Activated CD4-positive, alpha-beta T cell treated with anti-CD3 and anti-CD28 coated beads, Interleukin-2, Interleukin-6, amounts not matched to agents 100 ng/mL and 50 ng/mL, durations not matched to agents 16 hours and 8 hours (primary cell): ENCODE measurements at regions not wholly inside any gene's neighbourhood (a gene's known extent, or its start where the extent isn't known, plus 50 kb on each side); places are given as distances from the start of the nearest gene placed in this dataset.

Source experiments
- DNase-seq: peaks from one replicate; pipeline ENCODE4 v3.0.0-alpha.2; 2020

- DNase-seq = no peak
These were observed 690.1 kb downstream of the STPG2 start for GRCh38 chr4:97453186-97453585.

DNA sequence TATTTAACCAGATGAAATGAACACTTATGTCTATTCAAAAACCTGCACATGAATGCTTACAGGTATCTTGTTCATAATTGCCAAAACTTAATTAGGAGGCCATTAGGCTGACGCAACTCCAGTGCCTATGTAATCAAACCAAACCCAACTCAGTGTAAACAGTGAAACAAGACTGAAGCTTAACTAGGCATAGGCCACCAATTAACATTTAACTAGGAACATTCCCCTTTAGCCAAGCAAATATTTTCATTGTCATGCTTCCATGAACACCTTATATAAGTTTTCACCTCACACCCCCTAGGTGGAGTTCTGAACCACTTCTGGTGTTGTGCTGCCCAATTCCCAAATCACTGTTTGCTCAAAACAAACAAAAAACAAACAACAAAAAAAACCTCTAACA is 686.0 kb downstream of the STPG2 start:
- no peak for DNase-seq

- no peak for DNase-seq
These were observed 675.0 kb downstream of the STPG2 start for GRCh38 chr4:97468272-97468671.

- DNase-seq = no peak
These were observed 667.7 kb downstream of the STPG2 start for GRCh38 chr4:97475621-97476020.

- DNase-seq = no peak
These were observed 665.3 kb downstream of the STPG2 start for GRCh38 chr4:97477974-97478373.

GRCh38 chr4:97479388-97479787 is 663.9 kb downstream of the STPG2 start:
- DNase-seq = no peak

GRCh38 chr4:97491856-97492255 is 651.4 kb downstream of the STPG2 start:
- no peak for DNase-seq

GRCh38 chr4:97493815-97494518 is 649.3 kb downstream of the STPG2 start:
- DNase-seq = no peak

- DNase-seq = no peak
These were observed 646.9 kb downstream of the STPG2 start for GRCh38 chr4:97496298-97496873.

DNA sequence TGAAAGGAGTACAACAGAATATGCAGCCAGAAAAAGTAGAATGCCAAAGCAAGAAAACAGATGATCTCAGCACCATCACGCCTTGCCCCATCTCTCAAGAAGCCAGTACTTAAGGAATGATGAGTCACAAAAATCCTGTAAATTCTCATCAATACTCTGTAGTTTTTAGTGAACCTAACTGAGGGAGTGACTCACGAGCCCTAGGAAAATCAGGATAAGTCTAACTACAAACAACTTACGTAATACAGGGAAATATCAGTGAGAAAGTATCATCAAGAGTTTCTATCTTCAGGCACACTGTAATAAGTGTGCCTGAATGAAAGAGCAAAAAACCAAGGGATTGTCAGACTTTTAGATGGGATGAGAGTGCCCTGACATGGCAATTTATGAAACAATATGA is 644.4 kb downstream of the STPG2 start:
- DNase-seq = no peak

DNA sequence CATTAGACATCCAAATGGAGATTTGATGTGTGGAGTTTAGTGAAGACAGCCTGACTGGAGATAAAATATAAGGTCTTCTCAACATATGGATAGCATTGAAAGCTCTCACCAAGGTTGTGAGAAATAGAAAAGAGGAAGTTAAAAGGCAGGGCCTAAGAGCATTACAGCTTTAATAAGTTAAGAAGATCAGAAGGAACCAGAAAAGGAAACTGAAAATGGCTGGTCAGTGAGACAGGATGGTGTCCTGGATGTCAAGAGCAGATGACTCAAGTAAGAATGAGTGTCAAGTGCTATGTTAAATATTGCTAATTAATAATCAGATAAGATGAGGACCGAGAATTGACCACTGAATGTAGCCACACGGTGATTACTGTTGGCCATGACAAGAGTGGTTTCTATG is 642.9 kb downstream of the STPG2 start:
- DNase-seq = no peak

DNA sequence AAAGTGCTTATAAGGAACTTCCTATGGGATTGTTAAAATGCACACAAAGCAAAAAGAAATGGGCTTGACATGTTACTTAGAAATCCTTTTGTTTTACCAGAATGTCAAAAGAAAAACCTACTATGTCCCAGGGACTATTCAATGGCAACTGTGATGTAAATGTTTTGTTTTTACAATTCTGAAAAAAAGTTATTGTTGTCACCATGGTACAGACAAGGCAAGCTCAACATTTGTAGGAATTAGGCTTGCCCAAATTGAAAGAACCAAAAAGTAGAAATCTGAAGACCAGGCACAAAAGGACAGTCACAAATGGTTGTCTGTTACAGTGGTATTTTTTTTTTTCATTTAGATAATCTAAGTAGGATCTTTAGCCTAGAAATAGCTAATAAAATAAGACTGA is 638.6 kb downstream of the STPG2 start:
- no peak for DNase-seq

DNA sequence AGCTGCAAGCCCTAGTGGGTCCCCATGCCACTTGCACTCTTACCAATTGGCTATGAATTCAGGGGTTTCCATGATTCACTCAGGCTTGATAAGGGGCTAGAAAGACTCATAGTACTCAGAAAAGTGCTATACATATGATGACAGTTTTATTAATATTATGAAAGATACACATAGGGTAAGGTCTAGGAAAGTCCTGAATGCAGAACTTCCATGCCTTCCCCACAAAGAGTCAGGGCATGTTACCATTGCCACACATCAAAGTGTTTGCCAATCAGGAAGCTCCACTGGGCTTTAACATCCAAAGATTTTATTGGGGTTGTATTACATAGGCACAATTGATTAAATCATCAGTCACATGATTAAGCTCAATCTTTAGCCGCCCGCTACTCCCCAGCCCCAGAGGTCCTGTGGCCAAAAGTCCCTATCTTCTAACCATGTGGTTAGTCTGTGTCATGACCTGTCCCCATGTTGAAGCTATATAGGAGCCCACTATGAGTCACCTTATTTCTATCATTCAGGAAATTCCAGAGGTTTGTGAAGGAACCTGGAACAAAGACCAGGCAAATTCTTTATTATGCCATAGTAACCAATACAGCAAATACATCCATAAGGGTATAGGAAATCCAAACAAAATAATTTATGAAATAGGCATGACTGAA is 635.6 kb downstream of the STPG2 start:
- no peak for DNase-seq
